BE2C (cell line): ENCODE measurements at regions not wholly inside any gene's neighbourhood (a gene's known extent, or its start where the extent isn't known, plus 50 kb on each side); places are given as distances from the start of the nearest gene placed in this dataset.

Source experiments
- DNase-seq: peaks from one replicate; pipeline ENCODE4 v3.0.0-alpha.2; 2020
- H3K27me3 ChIP-seq: fragments of 250-450 bp; sonication (Bioruptor Pico); 2 replicates; pipeline ENCODE4 v1.5.1; 2020; ENCODE audit warnings: mild to moderate bottlenecking
- H3K36me3 ChIP-seq: fragments of 250-450 bp; sonication (Bioruptor Pico); 2 replicates; pipeline ENCODE4 v1.5.1; 2020; ENCODE audit warnings: mild to moderate bottlenecking
- H3K4me1 ChIP-seq: fragments of 250-450 bp; sonication (Bioruptor Pico); 2 replicates; pipeline ENCODE4 v1.5.1; 2020
- H3K4me3 ChIP-seq: 2 replicates; pipeline ENCODE4 v1.5.1; 2011; ENCODE audit warnings: low read depth, low read length
- H3K9me3 ChIP-seq: fragments of 250-450 bp; sonication (Bioruptor Pico); 2 replicates; pipeline ENCODE4 v1.5.1; 2020
- TF ChIP-seq, protein P1 (sequence below): IDR thresholded peaks from 2 replicates; pipeline ENCODE4 v1.5.1; 2012; ENCODE audit warnings: mild to moderate bottlenecking, low read depth, low read length

DNA sequence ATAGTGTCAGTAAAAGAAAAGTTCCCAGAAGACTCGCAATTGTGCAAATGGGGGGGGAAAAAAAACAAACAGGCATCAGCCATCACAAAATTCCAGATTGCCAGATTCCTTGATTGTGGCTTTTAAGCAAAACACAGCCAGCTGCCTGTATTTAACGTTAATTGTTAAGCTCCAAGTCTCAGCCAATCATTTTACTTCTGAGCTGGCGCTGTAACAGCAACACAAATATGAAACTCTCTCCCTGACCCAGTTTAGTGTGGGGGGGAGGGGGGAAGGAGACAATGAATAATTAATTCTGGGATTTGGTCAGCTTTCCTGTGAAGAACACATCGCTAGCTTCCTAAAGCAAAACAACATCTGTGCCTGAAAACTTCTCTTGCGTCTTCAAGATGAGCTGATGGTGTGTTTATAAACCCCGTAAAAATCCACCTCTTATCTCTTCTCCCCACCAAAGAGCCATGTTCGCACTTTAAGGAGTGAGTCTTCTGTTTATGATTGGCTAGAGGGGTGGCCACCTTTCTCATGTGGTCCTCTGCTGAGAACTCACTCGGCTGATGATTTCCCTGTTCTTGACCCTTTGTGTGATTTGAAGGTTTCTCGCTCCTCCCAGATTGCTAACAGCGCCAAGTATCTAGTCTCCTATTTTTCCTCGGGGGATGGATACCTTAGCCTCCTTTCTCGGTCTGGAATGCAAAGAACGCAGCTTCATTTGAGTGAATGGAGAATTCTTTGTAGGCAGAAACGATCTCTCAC lies 160.2 kb upstream of the DAPK1 start:
- Histone ChIP-seq H3K27me3 (0 out of 2 replicates have a peak, but pooled peaks cover 2% of the 10 kb centered on the region), H3K4me3 (peak overlapping the region; percentile 63), H3K36me3 (no peaks in the 10 kb centered on the region), H3K4me1 (no peaks in the 10 kb centered on the region), H3K9me3 (no peaks in the 10 kb centered on the region)
- TF ChIP-seq, protein P1, sequence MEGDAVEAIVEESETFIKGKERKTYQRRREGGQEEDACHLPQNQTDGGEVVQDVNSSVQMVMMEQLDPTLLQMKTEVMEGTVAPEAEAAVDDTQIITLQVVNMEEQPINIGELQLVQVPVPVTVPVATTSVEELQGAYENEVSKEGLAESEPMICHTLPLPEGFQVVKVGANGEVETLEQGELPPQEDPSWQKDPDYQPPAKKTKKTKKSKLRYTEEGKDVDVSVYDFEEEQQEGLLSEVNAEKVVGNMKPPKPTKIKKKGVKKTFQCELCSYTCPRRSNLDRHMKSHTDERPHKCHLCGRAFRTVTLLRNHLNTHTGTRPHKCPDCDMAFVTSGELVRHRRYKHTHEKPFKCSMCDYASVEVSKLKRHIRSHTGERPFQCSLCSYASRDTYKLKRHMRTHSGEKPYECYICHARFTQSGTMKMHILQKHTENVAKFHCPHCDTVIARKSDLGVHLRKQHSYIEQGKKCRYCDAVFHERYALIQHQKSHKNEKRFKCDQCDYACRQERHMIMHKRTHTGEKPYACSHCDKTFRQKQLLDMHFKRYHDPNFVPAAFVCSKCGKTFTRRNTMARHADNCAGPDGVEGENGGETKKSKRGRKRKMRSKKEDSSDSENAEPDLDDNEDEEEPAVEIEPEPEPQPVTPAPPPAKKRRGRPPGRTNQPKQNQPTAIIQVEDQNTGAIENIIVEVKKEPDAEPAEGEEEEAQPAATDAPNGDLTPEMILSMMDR, result no peak
- DNase-seq, result no peak

DNA sequence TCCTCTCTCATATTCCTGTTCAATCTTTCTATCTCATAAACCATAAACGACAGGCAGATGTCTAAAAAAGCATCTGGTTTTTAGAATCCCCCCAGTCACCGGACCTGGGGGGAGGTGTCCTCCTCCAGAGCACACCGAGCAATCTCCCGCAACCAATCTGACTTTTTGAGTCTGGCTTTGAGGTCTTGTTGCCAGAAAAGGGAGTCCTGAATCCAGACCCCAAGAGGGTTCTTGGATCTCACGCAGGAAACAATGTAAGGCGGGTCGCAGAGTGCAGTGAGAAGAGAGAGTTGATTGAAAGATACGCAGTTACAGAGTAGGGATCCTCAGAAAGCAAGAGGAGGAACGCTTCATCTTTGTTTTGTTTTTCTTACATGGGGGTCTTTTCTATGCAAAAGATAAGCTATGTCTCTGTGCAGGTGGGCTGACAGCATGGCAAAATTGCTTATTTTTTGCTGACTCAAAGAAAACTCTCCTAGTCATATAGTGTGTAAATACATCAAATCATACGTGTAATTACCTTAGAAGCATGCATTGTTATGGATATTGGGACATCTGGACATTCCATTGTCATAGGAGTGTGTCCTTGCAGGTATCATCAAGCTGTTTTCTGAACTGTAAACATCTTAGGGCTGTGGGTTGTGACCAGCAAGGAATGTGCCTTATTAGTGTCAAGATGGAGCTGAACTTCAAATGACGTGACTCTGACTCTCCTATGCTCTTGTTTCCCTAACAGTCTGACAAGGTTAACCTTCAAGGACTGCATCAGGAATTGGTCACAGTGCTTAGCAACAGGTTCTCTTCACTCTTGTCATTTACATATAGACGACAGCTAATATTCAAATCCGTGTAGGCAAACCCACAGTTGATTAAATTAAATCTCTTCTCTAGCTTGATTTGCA lies 159.3 kb upstream of the DAPK1 start:
- DNase-seq, result no peak
- H3K36me3 ChIP-seq, result no peaks in the 10 kb centered on the region
- no peaks in the 10 kb centered on the region for H3K9me3 ChIP-seq
- H3K4me1 ChIP-seq, result no peaks in the 10 kb centered on the region
- H3K4me3 ChIP-seq, result peak overlapping the region; percentile 63
- TF ChIP-seq, protein P1, result no peak
- 0 out of 2 replicates have a peak, but pooled peaks cover 2% of the 10 kb centered on the region for H3K27me3 ChIP-seq

GRCh38 chr9:87340391-87340790 lies 157.3 kb upstream of the DAPK1 start:
- DNase-seq, result no peak
- H3K4me1 ChIP-seq, result no peaks in the 10 kb centered on the region
- TF ChIP-seq, protein P1, result no peak
- no peak overlapping the region for H3K4me3 ChIP-seq
- no peaks in the 10 kb centered on the region for H3K9me3 ChIP-seq
- H3K36me3 ChIP-seq, result no peaks in the 10 kb centered on the region
- 0 out of 2 replicates have a peak, but pooled peaks cover 2% of the 10 kb centered on the region for H3K27me3 ChIP-seq

- 0 out of 2 replicates have a peak, but pooled peaks cover under 1% of the 10 kb centered on the region for H3K27me3 ChIP-seq
- no peaks in the 10 kb centered on the region for H3K4me1 ChIP-seq
- H3K9me3 ChIP-seq, result no peaks in the 10 kb centered on the region
- no peaks in the 10 kb centered on the region for H3K36me3 ChIP-seq
- no peak for DNase-seq
- TF ChIP-seq, protein P1, result no peak
- no peak overlapping the region for H3K4me3 ChIP-seq
These were observed 154.9 kb upstream of the DAPK1 start for GRCh38 chr9:87342743-87343142.

- H3K27me3 ChIP-seq, result no peaks in the 10 kb centered on the region
- TF ChIP-seq, protein P1, result no peak
These were observed 153.7 kb upstream of the DAPK1 start for GRCh38 chr9:87343816-87344430.

More at GRCh38 chr9:87343816-87344430, 153.7 kb upstream of the DAPK1 start:
- Histone ChIP-seq H3K4me1 (no peaks in the 10 kb centered on the region), H3K4me3 (no peak overlapping the region), H3K9me3 (no peaks in the 10 kb centered on the region), H3K36me3 (no peaks in the 10 kb centered on the region)
- DNase-seq, result no peak
